GM23248 (cell line): ENCODE measurements at regions not wholly inside any gene's neighbourhood (a gene's known extent, or its start where the extent isn't known, plus 50 kb on each side); places are given as distances from the start of the nearest gene placed in this dataset.
"Not testable (repeated sequence)": the region's sequence is repeated elsewhere in the genome, so short reads cannot be mapped to it uniquely, and the experiment has no call there.

ENCODE experiments used
- DNase-seq: peaks from one replicate; pipeline ENCODE4 v3.0.0-alpha.2; 2015
- H2AFZ ChIP-seq: fragments of 200-600 bp; sonication (generic); 2 replicates; pipeline ENCODE4 v1.6.1; 2016; ENCODE audit warnings: antibody characterized with exemption
- H3F3A ChIP-seq: fragments of 200-600 bp; sonication (generic); 2 replicates; pipeline ENCODE4 v1.6.1; 2016; ENCODE audit warnings: mild to moderate bottlenecking, antibody characterized with exemption, mixed run types; ENCODE audit not compliant: insufficient read depth
- H3K27ac ChIP-seq: fragments of 200-600 bp; sonication (generic); 2 replicates; pipeline ENCODE4 v1.5.1; 2016; ENCODE audit warnings: mild to moderate bottlenecking
- H3K27me3 ChIP-seq: fragments of 200-600 bp; sonication (generic); replicated peaks from 2 replicates; pipeline ENCODE4 v1.6.1; 2016; ENCODE audit warnings: mild to moderate bottlenecking; ENCODE audit not compliant: insufficient read depth
- H3K36me3 ChIP-seq: fragments of 200-600 bp; sonication (generic); 2 replicates; pipeline ENCODE4 v1.6.1; 2016; ENCODE audit warnings: low read depth, mild to moderate bottlenecking
- H3K4me1 ChIP-seq: fragments of 200-600 bp; sonication (generic); 2 replicates; pipeline ENCODE4 v1.6.1; 2016; ENCODE audit warnings: mild to moderate bottlenecking; ENCODE audit not compliant: insufficient read depth
- H3K4me2 ChIP-seq: fragments of 200-600 bp; sonication (generic); one replicate; pipeline ENCODE4 v1.6.1; 2016; ENCODE audit warnings: mild to moderate bottlenecking; ENCODE audit not compliant: unreplicated experiment
- H3K4me3 ChIP-seq: fragments of 200-600 bp; sonication (generic); 2 replicates; pipeline ENCODE4 v1.5.1; 2016; ENCODE audit warnings: mild to moderate bottlenecking
- H3K79me2 ChIP-seq: fragments of 200-600 bp; sonication (generic); 2 replicates; pipeline ENCODE4 v1.6.1; 2016; ENCODE audit warnings: mild to moderate bottlenecking; ENCODE audit not compliant: insufficient read depth
- H3K9ac ChIP-seq: fragments of 200-600 bp; sonication (generic); 2 replicates; pipeline ENCODE4 v1.6.1; 2016; ENCODE audit warnings: mild to moderate bottlenecking
- H3K9me2 ChIP-seq: fragments of 200-600 bp; sonication (generic); 2 replicates; pipeline ENCODE4 v1.6.1; 2016; ENCODE audit warnings: mixed run types, mild to moderate bottlenecking, moderate library complexity; ENCODE audit not compliant: insufficient read depth
- H3K9me3 ChIP-seq: fragments of 200-600 bp; sonication (generic); one replicate; pipeline ENCODE4 v1.6.1; 2017; ENCODE audit warnings: low read depth
- H4K20me1 ChIP-seq: fragments of 200-600 bp; sonication (generic); 2 replicates; pipeline ENCODE4 v1.6.0; 2016; ENCODE audit not compliant: insufficient read depth
- EZH2 ChIP-seq: fragments of 200-600 bp; sonication (generic); IDR thresholded peaks from 2 replicates; pipeline ENCODE4 v1.6.1; 2018; ENCODE audit warnings: antibody characterized with exemption, mild to moderate bottlenecking; ENCODE audit not compliant: insufficient read depth, poor library complexity, severe bottlenecking
- EZH2phosphoT487 ChIP-seq: fragments of 200-600 bp; sonication (generic); IDR thresholded peaks from 2 replicates; pipeline ENCODE4 v1.6.1; 2018; ENCODE audit warnings: antibody characterized with exemption, moderate library complexity, mild to moderate bottlenecking, low read depth; ENCODE audit not compliant: insufficient read depth
- WGBS, 2 experiments: methylation state at CpG; one replicate each; pipeline ENCODE4 v1.1.6; 2015 to 2017; ENCODE audit warnings: low lambda C conversion rate in 2 of 2, low coverage in 1 of 2; ENCODE audit errors: missing lambda C conversion rate in 2 of 2; 5-methylcytosine and 5-hydroxymethylcytosine counted together
- in situ Hi-C: fragments of 300-500 bp; cut with MboI; formaldehyde crosslinking; loops from 2 replicates; pipeline ENCODE4 v1.15.0; 2020

DNA sequence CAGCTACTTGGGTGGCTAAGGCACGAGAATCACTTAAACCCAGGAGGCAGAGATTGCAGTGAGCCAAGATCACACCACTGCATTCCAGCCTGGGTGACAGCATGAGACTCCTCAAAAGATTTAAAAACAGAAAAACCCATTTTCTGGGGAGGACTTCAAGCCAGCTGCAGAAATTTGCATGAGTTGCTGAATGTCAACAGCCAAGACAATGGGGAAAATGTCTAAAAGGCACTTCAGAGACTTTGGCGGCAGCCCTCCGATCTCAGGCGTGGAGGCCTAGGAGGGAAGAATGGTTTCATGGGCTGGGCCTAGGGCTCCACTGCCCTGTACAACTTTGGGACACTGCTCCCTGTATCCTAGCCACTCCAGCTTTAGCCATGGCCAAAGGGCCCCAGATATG, 177.8 kb upstream of the C14orf180 start:
- no peak for DNase-seq
- no peak overlapping the region for H3K27ac ChIP-seq
- H3K9me3 ChIP-seq = no peaks in the 10 kb centered on the region
- H3K27me3 ChIP-seq = no peaks in the 10 kb centered on the region
- no peaks in the 10 kb centered on the region for H3K79me2 ChIP-seq
- no peak for TF ChIP-seq EZH2phosphoT487
- TF ChIP-seq EZH2 = no peak
- no peak overlapping the region for H3K9ac ChIP-seq
- H3K9me2 ChIP-seq = no peaks in the 10 kb centered on the region
- in situ Hi-C loops = no loop called here
- WGBS, 2 experiments = 49 to 54% methylated on average over 4 of the region's 4 CpGs
- no peaks in the 10 kb centered on the region for H4K20me1 ChIP-seq
- H3F3A ChIP-seq = no peaks in the 10 kb centered on the region
- H2AFZ ChIP-seq = no peak overlapping the region
- H3K36me3 ChIP-seq = no peaks in the 10 kb centered on the region
- H3K4me2 ChIP-seq = no peak overlapping the region
- no peak overlapping the region for H3K4me3 ChIP-seq
- no peaks in the 10 kb centered on the region for H3K4me1 ChIP-seq

DNA sequence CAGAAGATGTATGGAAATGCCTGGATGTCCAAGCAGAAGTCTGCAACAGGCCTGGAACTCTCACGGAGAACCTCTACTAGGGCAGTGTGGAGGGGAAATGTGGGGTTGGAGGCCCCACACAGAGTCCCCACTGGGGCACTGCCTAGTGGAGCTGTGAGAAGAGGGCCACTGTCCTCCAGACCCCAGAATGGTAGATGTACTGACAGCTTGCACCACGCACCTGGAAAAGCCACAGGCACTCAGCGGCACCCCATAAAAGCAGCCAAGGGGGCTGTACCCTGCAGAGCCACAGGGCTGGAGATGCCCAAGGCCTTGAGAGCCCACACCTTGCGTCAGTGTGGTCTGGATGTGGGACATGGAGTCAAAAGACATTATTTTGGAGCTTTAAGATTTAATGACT, 177.3 kb upstream of the C14orf180 start:
- 25 to 32% methylated on average over 4 of the region's 4 CpGs for WGBS, 2 experiments

DNA sequence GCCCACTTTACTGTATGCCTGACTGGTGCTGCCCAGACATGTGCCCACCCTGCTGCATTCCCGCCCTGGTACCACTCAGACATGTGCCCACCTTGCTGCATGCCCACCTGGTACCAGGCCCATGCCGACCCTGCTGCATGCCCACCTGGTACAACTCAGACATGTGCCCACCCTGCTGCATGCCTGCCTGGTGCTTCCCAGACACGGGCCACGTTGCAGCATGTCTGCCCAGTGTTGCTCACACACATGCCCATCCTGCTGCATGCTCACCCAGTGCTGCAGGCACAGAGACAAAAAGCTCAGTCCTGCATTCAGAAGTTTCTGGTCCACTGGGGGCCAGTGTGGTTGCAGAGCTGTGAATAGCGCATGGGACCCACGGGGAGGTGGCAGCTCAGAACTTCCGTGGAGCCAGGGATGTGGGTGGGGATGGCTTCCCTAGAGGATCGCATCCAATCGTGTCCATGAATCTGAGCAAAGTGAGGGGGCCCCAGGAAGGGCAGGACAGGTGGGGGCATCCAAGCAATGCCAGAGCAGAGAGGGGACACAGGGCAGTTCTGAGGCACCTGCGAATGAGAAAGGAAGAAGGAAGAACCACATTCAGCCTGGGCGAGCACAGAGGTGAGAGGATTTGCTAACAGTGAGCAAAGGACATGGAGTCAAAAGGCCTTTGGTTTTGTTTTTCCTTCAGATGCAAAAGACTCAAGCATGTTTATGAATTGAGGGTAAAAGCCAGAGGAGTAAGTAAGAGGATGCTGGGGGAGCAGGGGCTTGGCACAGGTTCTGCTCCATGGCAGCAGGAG, 175.9 kb upstream of the C14orf180 start:
- 47 to 54% methylated on average over 11 of the region's 11 CpGs for whole genome bisulfite sequencing, 2 experiments
- Histone ChIP-seq H3K9me2 (no peaks in the 10 kb centered on the region), H3K4me3 (no peak overlapping the region), H3K27ac (no peak overlapping the region), H3K4me1 (no peaks in the 10 kb centered on the region), H3K9ac (no peak overlapping the region), H3K4me2 (no peak overlapping the region), H2AFZ (no peak overlapping the region), H4K20me1 (no peaks in the 10 kb centered on the region), H3F3A (no peaks in the 10 kb centered on the region), H3K9me3 (no peaks in the 10 kb centered on the region), H3K27me3 (no peaks in the 10 kb centered on the region), H3K79me2 (no peaks in the 10 kb centered on the region), H3K36me3 (no peaks in the 10 kb centered on the region)
- DNase-seq = no peak
- in situ Hi-C loops = no loop called here
- TF ChIP-seq EZH2phosphoT487 = no peak
- no peak for TF ChIP-seq EZH2

More for the DNA sequence above, 177.3 kb upstream of the C14orf180 start:
- in situ Hi-C loops, H4K20me1 ChIP-seq, H3K27me3 ChIP-seq, H3K27ac ChIP-seq, H3F3A ChIP-seq, H3K4me3 ChIP-seq, H3K4me1 ChIP-seq, H3K9ac ChIP-seq, H3K9me2 ChIP-seq, H2AFZ ChIP-seq, H3K4me2 ChIP-seq, H3K36me3 ChIP-seq, H3K9me3 ChIP-seq, DNase-seq, H3K79me2 ChIP-seq: not testable (repeated sequence)

DNA sequence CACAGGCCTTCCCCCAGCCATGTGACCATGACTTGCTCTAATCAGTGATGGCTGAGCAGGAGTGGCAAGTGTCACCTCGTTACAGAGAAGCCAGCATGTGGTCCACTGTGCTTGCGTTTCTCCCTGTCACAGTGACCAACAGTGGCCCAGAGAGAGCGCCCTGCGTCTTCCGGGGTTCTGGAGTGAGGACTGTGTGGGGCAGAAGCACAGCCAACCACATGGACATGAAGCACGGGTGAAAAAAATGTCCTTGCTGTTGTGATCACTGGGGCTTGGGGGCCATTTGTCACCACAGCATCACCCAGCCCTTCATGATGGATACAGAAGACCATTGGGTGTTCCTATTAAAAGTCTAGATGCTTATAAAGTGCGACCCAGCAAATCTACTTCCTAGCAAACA, 174.6 kb upstream of the C14orf180 start:
- WGBS, 2 experiments = 36 to 45% methylated on average over 7 of the region's 7 CpGs
- TF ChIP-seq EZH2phosphoT487 = no peak
- TF ChIP-seq EZH2 = no peak
- Histone ChIP-seq H4K20me1 (no peaks in the 10 kb centered on the region), H3K27ac (no peak overlapping the region), H3K36me3 (no peaks in the 10 kb centered on the region), H3K4me1 (no peaks in the 10 kb centered on the region), H3K79me2 (no peaks in the 10 kb centered on the region), H3K4me3 (no peak overlapping the region), H3K9ac (no peak overlapping the region), H3K4me2 (no peak overlapping the region), H3F3A (no peaks in the 10 kb centered on the region), H3K9me2 (no peaks in the 10 kb centered on the region), H3K27me3 (no peaks in the 10 kb centered on the region), H2AFZ (no peak overlapping the region), H3K9me3 (no peaks in the 10 kb centered on the region)
- no peak for DNase-seq
- in situ Hi-C loops = no loop called here
